Activated T-helper 17 cell treated with anti-CD3 and anti-CD28 coated beads, Interleukin-2, amount 50 U/mL, for 72 hours (primary cell): ENCODE measurements at regions not wholly inside any gene's neighbourhood (a gene's known extent, or its start where the extent isn't known, plus 50 kb on each side); places are given as distances from the start of the nearest gene placed in this dataset.

Experiments used
- ATAC-seq: fragments of 150-1000 bp; cut with Tn5 transposase; replicated peaks from 2 replicates; pipeline ENCODE4 v1.10.0; 2021; ENCODE audit warnings: mild to moderate bottlenecking, moderate library complexity
- H3K27ac Mint-ChIP-seq: one replicate; pipeline ENCODE4 v1.8.0; 2022; ENCODE audit warnings: mixed read lengths
- H3K27me3 Mint-ChIP-seq: one replicate; pipeline ENCODE4 v1.8.0; 2022; ENCODE audit warnings: mixed read lengths
- H3K36me3 Mint-ChIP-seq: one replicate; pipeline ENCODE4 v1.8.0; 2022; ENCODE audit warnings: low read depth, mild to moderate bottlenecking, mixed read lengths
- H3K4me1 Mint-ChIP-seq: one replicate; pipeline ENCODE4 v1.8.0; 2022; ENCODE audit warnings: mixed read lengths
- H3K4me3 Mint-ChIP-seq: one replicate; pipeline ENCODE4 v1.8.0; 2022; ENCODE audit warnings: mild to moderate bottlenecking, mixed read lengths
- H3K9me3 Mint-ChIP-seq: one replicate; pipeline ENCODE4 v1.8.0; 2022; ENCODE audit warnings: mixed read lengths

- Mint-ChIP-seq H3K4me1 (no peaks in the 10 kb centered on the region), H3K9me3 (peaks cover 11% of the 10 kb centered on the region), H3K36me3 (no peaks in the 10 kb centered on the region), H3K27me3 (no peaks in the 10 kb centered on the region), H3K4me3 (no peak overlapping the region), H3K27ac (no peak overlapping the region)
- no peak for ATAC-seq
Measured at GRCh38 chr1:68780919-68781318, 284.0 kb upstream of the DEPDC1 start.

GRCh38 chr1:68782890-68783289 is 286.0 kb upstream of the DEPDC1 start:
- Mint-ChIP-seq H3K27ac (no peak overlapping the region), H3K9me3 (peaks cover 11% of the 10 kb centered on the region), H3K27me3 (no peaks in the 10 kb centered on the region), H3K4me1 (no peaks in the 10 kb centered on the region), H3K36me3 (no peaks in the 10 kb centered on the region), H3K4me3 (no peak overlapping the region)
- no peak for ATAC-seq

GRCh38 chr1:68785328-68785727 is 288.4 kb upstream of the DEPDC1 start:
- H3K27me3 Mint-ChIP-seq, result no peaks in the 10 kb centered on the region
- H3K4me1 Mint-ChIP-seq, result no peaks in the 10 kb centered on the region
- H3K9me3 Mint-ChIP-seq, result peaks cover 8% of the 10 kb centered on the region
- H3K4me3 Mint-ChIP-seq, result no peak overlapping the region
- no peak for ATAC-seq
- no peak overlapping the region for H3K27ac Mint-ChIP-seq
- no peaks in the 10 kb centered on the region for H3K36me3 Mint-ChIP-seq

GRCh38 chr1:68788762-68789161 is 291.9 kb upstream of the DEPDC1 start:
- Mint-ChIP-seq H3K27ac (no peak overlapping the region), H3K9me3 (peaks cover 7% of the 10 kb centered on the region), H3K4me1 (no peaks in the 10 kb centered on the region), H3K4me3 (no peak overlapping the region), H3K36me3 (no peaks in the 10 kb centered on the region), H3K27me3 (no peaks in the 10 kb centered on the region)
- ATAC-seq, result no peak

GRCh38 chr1:68791800-68792199 is 294.9 kb upstream of the DEPDC1 start:
- H3K4me3 Mint-ChIP-seq, result no peak overlapping the region

GRCh38 chr1:68795956-68796355 is 299.1 kb upstream of the DEPDC1 start:
- Mint-ChIP-seq H3K4me1 (no peaks in the 10 kb centered on the region), H3K27me3 (no peaks in the 10 kb centered on the region), H3K27ac (no peak overlapping the region), H3K4me3 (no peak overlapping the region), H3K9me3 (peaks cover 11% of the 10 kb centered on the region), H3K36me3 (no peaks in the 10 kb centered on the region)
- no peak for ATAC-seq

More at GRCh38 chr1:68791800-68792199, 294.9 kb upstream of the DEPDC1 start:
- Mint-ChIP-seq H3K4me1 (no peaks in the 10 kb centered on the region), H3K27me3 (no peaks in the 10 kb centered on the region), H3K9me3 (peaks cover 12% of the 10 kb centered on the region), H3K27ac (no peak overlapping the region), H3K36me3 (no peaks in the 10 kb centered on the region)
- no peak for ATAC-seq

- Mint-ChIP-seq H3K27me3 (no peaks in the 10 kb centered on the region), H3K4me1 (no peaks in the 10 kb centered on the region), H3K27ac (no peak overlapping the region), H3K4me3 (no peak overlapping the region), H3K9me3 (peaks cover 11% of the 10 kb centered on the region), H3K36me3 (no peaks in the 10 kb centered on the region)
- ATAC-seq, result no peak
Measured at GRCh38 chr1:68796888-68797287, 300.0 kb upstream of the DEPDC1 start.

GRCh38 chr1:68798071-68798470 is 301.2 kb upstream of the DEPDC1 start:
- ATAC-seq, result no peak
- H3K27me3 Mint-ChIP-seq, result no peaks in the 10 kb centered on the region
- H3K4me1 Mint-ChIP-seq, result no peaks in the 10 kb centered on the region
- no peak overlapping the region for H3K4me3 Mint-ChIP-seq
- peaks cover 10% of the 10 kb centered on the region for H3K9me3 Mint-ChIP-seq
- H3K27ac Mint-ChIP-seq, result no peak overlapping the region
- H3K36me3 Mint-ChIP-seq, result no peaks in the 10 kb centered on the region

- H3K27ac Mint-ChIP-seq, result no peak overlapping the region
- no peak for ATAC-seq
- H3K4me1 Mint-ChIP-seq, result no peaks in the 10 kb centered on the region
- no peaks in the 10 kb centered on the region for H3K27me3 Mint-ChIP-seq
- H3K9me3 Mint-ChIP-seq, result peaks cover 12% of the 10 kb centered on the region
- H3K36me3 Mint-ChIP-seq, result no peaks in the 10 kb centered on the region
- H3K4me3 Mint-ChIP-seq, result no peak overlapping the region
Measured at GRCh38 chr1:68799096-68799495, 302.2 kb upstream of the DEPDC1 start.

GRCh38 chr1:68800182-68800581 is 303.3 kb upstream of the DEPDC1 start:
- ATAC-seq, result no peak
- no peak overlapping the region for H3K27ac Mint-ChIP-seq
- H3K4me3 Mint-ChIP-seq, result no peak overlapping the region

GRCh38 chr1:68801440-68801839 is 304.6 kb upstream of the DEPDC1 start:
- no peak for ATAC-seq
- Mint-ChIP-seq H3K27me3 (no peaks in the 10 kb centered on the region), H3K9me3 (peaks cover 12% of the 10 kb centered on the region), H3K4me3 (no peak overlapping the region), H3K27ac (no peak overlapping the region), H3K4me1 (no peaks in the 10 kb centered on the region), H3K36me3 (no peaks in the 10 kb centered on the region)

More at GRCh38 chr1:68800182-68800581, 303.3 kb upstream of the DEPDC1 start:
- H3K4me1 Mint-ChIP-seq, result no peaks in the 10 kb centered on the region
- no peaks in the 10 kb centered on the region for H3K36me3 Mint-ChIP-seq
- H3K9me3 Mint-ChIP-seq, result peaks cover 12% of the 10 kb centered on the region
- H3K27me3 Mint-ChIP-seq, result no peaks in the 10 kb centered on the region

- H3K36me3 Mint-ChIP-seq, result no peaks in the 10 kb centered on the region
- ATAC-seq, result no peak
- no peak overlapping the region for H3K4me3 Mint-ChIP-seq
- H3K27ac Mint-ChIP-seq, result no peak overlapping the region
- H3K4me1 Mint-ChIP-seq, result no peaks in the 10 kb centered on the region
- H3K27me3 Mint-ChIP-seq, result no peaks in the 10 kb centered on the region
- peaks cover 9% of the 10 kb centered on the region for H3K9me3 Mint-ChIP-seq
Measured at GRCh38 chr1:68805097-68805641, 308.3 kb upstream of the DEPDC1 start.

GRCh38 chr1:68808351-68808750 is 311.5 kb upstream of the DEPDC1 start:
- H3K4me3 Mint-ChIP-seq, result no peak overlapping the region
- no peak for ATAC-seq
- no peaks in the 10 kb centered on the region for H3K36me3 Mint-ChIP-seq
- H3K9me3 Mint-ChIP-seq, result peaks cover 10% of the 10 kb centered on the region
- H3K27me3 Mint-ChIP-seq, result no peaks in the 10 kb centered on the region
- H3K4me1 Mint-ChIP-seq, result no peaks in the 10 kb centered on the region
- no peak overlapping the region for H3K27ac Mint-ChIP-seq

- ATAC-seq, result no peak
- no peaks in the 10 kb centered on the region for H3K27me3 Mint-ChIP-seq
- H3K4me1 Mint-ChIP-seq, result no peaks in the 10 kb centered on the region
- H3K4me3 Mint-ChIP-seq, result no peak overlapping the region
- no peak overlapping the region for H3K27ac Mint-ChIP-seq
- no peaks in the 10 kb centered on the region for H3K36me3 Mint-ChIP-seq
- peaks cover 18% of the 10 kb centered on the region for H3K9me3 Mint-ChIP-seq
Measured at GRCh38 chr1:68811806-68812205, 314.9 kb upstream of the DEPDC1 start.

- ATAC-seq, result no peak
- Mint-ChIP-seq H3K27ac (no peak overlapping the region), H3K4me1 (no peaks in the 10 kb centered on the region), H3K9me3 (peaks cover 18% of the 10 kb centered on the region), H3K4me3 (no peak overlapping the region), H3K36me3 (no peaks in the 10 kb centered on the region), H3K27me3 (no peaks in the 10 kb centered on the region)
Measured at GRCh38 chr1:68812333-68812732, 315.5 kb upstream of the DEPDC1 start.

GRCh38 chr1:68814067-68814466 is 317.2 kb upstream of the DEPDC1 start:
- Mint-ChIP-seq H3K27me3 (no peaks in the 10 kb centered on the region), H3K9me3 (peaks cover 18% of the 10 kb centered on the region), H3K36me3 (no peaks in the 10 kb centered on the region), H3K4me1 (no peaks in the 10 kb centered on the region), H3K27ac (no peak overlapping the region), H3K4me3 (no peak overlapping the region)
- ATAC-seq, result no peak
